Hepatocyte (in vitro differentiated cells): ENCODE measurements at regions not wholly inside any gene's neighbourhood (a gene's known extent, or its start where the extent isn't known, plus 50 kb on each side); places are given as distances from the start of the nearest gene placed in this dataset.

Experiments
- EZH2 ChIP-seq: fragments of 200-600 bp; sonication (generic); IDR thresholded peaks from 2 replicates; pipeline ENCODE4 v1.6.1; 2016; ENCODE audit warnings: antibody characterized with exemption, mild to moderate bottlenecking, borderline replicate concordance
- TF ChIP-seq, protein P1 (sequence below): fragments of 200-600 bp; sonication (generic); IDR thresholded peaks from 2 replicates; pipeline ENCODE4 v1.5.1; 2016; ENCODE audit warnings: antibody characterized with exemption, mild to moderate bottlenecking; ENCODE audit not compliant: poor library complexity

- TF ChIP-seq, protein P1, sequence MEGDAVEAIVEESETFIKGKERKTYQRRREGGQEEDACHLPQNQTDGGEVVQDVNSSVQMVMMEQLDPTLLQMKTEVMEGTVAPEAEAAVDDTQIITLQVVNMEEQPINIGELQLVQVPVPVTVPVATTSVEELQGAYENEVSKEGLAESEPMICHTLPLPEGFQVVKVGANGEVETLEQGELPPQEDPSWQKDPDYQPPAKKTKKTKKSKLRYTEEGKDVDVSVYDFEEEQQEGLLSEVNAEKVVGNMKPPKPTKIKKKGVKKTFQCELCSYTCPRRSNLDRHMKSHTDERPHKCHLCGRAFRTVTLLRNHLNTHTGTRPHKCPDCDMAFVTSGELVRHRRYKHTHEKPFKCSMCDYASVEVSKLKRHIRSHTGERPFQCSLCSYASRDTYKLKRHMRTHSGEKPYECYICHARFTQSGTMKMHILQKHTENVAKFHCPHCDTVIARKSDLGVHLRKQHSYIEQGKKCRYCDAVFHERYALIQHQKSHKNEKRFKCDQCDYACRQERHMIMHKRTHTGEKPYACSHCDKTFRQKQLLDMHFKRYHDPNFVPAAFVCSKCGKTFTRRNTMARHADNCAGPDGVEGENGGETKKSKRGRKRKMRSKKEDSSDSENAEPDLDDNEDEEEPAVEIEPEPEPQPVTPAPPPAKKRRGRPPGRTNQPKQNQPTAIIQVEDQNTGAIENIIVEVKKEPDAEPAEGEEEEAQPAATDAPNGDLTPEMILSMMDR: no peak
- no peak for TF ChIP-seq EZH2
Observed at GRCh38 chr12:75819512-75819911, 212.1 kb downstream of the PHLDA1 start.
